Smooth muscle cell (in vitro differentiated cells): ENCODE measurements at regions not wholly inside any gene's neighbourhood (a gene's known extent, or its start where the extent isn't known, plus 50 kb on each side); places are given as distances from the start of the nearest gene placed in this dataset.

Experiments
- DNase-seq: peaks from one replicate; lab custom pipeline; 2025; ENCODE audit not compliant: unreplicated experiment; lab: John Stamatoyannopoulos, UW
- H2AFZ ChIP-seq: fragments of 200-600 bp; sonication (generic); 2 replicates; pipeline ENCODE4 v1.6.0; 2016; ENCODE audit warnings: antibody characterized with exemption, low read depth, mild to moderate bottlenecking
- H3F3A ChIP-seq: fragments of 200-600 bp; sonication (generic); 2 replicates; pipeline ENCODE4 v1.6.0; 2017; ENCODE audit warnings: antibody characterized with exemption, low read depth
- H3K27ac ChIP-seq: fragments of 200-600 bp; sonication (generic); 2 replicates; pipeline ENCODE4 v1.5.1; 2016; ENCODE audit warnings: low read depth, mild to moderate bottlenecking
- H3K27me3 ChIP-seq: fragments of 200-600 bp; sonication (generic); 2 replicates; pipeline ENCODE4 v1.6.1; 2016; ENCODE audit warnings: low read depth, mild to moderate bottlenecking
- H3K36me3 ChIP-seq: fragments of 200-600 bp; sonication (generic); 2 replicates; pipeline ENCODE4 v1.5.1; 2016; ENCODE audit warnings: low read depth
- H3K4me1 ChIP-seq: fragments of 200-600 bp; sonication (generic); 2 replicates; pipeline ENCODE4 v1.5.1; 2016; ENCODE audit warnings: low read depth
- H3K4me2 ChIP-seq: fragments of 200-600 bp; sonication (generic); 2 replicates; pipeline ENCODE4 v1.6.0; 2016; ENCODE audit warnings: mild to moderate bottlenecking
- H3K4me3 ChIP-seq: fragments of 200-600 bp; sonication (generic); 2 replicates; pipeline ENCODE4 v1.5.1; 2016; ENCODE audit warnings: mild to moderate bottlenecking
- H3K79me2 ChIP-seq: fragments of 200-600 bp; sonication (generic); 2 replicates; pipeline ENCODE4 v1.6.0; 2016; ENCODE audit warnings: low read depth, mild to moderate bottlenecking
- H3K9ac ChIP-seq: fragments of 200-600 bp; sonication (generic); 2 replicates; pipeline ENCODE4 v1.6.0; 2016; ENCODE audit warnings: low read depth
- H3K9me3 ChIP-seq: fragments of 200-600 bp; sonication (generic); replicated peaks from 2 replicates; pipeline ENCODE4 v1.5.1; 2016; ENCODE audit warnings: low read depth
- H4K20me1 ChIP-seq: fragments of 200-600 bp; sonication (generic); 2 replicates; pipeline ENCODE4 v1.6.0; 2016; ENCODE audit warnings: low read depth
- CTCF ChIP-seq: fragments of 200-600 bp; sonication (generic); IDR thresholded peaks from 2 replicates; pipeline ENCODE4 v1.5.1; 2017; ENCODE audit warnings: borderline replicate concordance, mild to moderate bottlenecking, antibody characterized with exemption; ENCODE audit not compliant: insufficient read depth, poor library complexity, severe bottlenecking
- WGBS: methylation state at CpG from one replicate; pipeline ENCODE4 v1.1.7; 2016; ENCODE audit warnings: low lambda C conversion rate; 5-methylcytosine and 5-hydroxymethylcytosine counted together

- Histone ChIP-seq H2AFZ (no peak overlapping the region), H3F3A (no peaks in the 10 kb centered on the region), H3K9me3 (no peaks in the 10 kb centered on the region), H3K27me3 (no peaks in the 10 kb centered on the region), H4K20me1 (no peaks in the 10 kb centered on the region), H3K4me2 (no peak overlapping the region), H3K36me3 (no peaks in the 10 kb centered on the region), H3K9ac (no peak overlapping the region), H3K27ac (no peak overlapping the region), H3K79me2 (no peaks in the 10 kb centered on the region), H3K4me1 (no peaks in the 10 kb centered on the region), H3K4me3 (no peak overlapping the region)
- WGBS = 48% methylated on average over 1 of the region's 1 CpG
- no peak for DNase-seq
- TF ChIP-seq CTCF = no peak
Observed at GRCh38 chr12:14275111-14275510, 90.4 kb upstream of the ATF7IP start.

- no peak overlapping the region for H2AFZ ChIP-seq
- 73% methylated on average over 1 of the region's 1 CpG for WGBS
Observed at GRCh38 chr12:14275886-14276285, 89.6 kb upstream of the ATF7IP start.

GRCh38 chr12:14278294-14278953 is 87.1 kb upstream of the ATF7IP start:
- Histone ChIP-seq H3K79me2 (no peaks in the 10 kb centered on the region), H3K27me3 (no peaks in the 10 kb centered on the region), H3K36me3 (no peaks in the 10 kb centered on the region), H2AFZ (no peak overlapping the region), H3K4me1 (peaks cover 10% of the 10 kb centered on the region), H3K9ac (no peak overlapping the region), H3K9me3 (no peaks in the 10 kb centered on the region), H3K4me3 (no peak overlapping the region), H3K27ac (no peak overlapping the region), H3F3A (peaks cover 3% of the 10 kb centered on the region), H4K20me1 (no peaks in the 10 kb centered on the region), H3K4me2 (no peak overlapping the region)
- WGBS = 87% methylated on average over 1 of the region's 1 CpG
- TF ChIP-seq CTCF = no peak
- DNase-seq = no peak

More at GRCh38 chr12:14275886-14276285, 89.6 kb upstream of the ATF7IP start:
- H3K4me1 ChIP-seq = no peaks in the 10 kb centered on the region
- H3K79me2 ChIP-seq = no peaks in the 10 kb centered on the region
- no peak overlapping the region for H3K4me2 ChIP-seq
- H3K9ac ChIP-seq = no peak overlapping the region
- no peak for DNase-seq
- H3F3A ChIP-seq = no peaks in the 10 kb centered on the region
- no peaks in the 10 kb centered on the region for H4K20me1 ChIP-seq
- H3K27me3 ChIP-seq = no peaks in the 10 kb centered on the region
- H3K27ac ChIP-seq = no peak overlapping the region
- no peak for TF ChIP-seq CTCF
- no peaks in the 10 kb centered on the region for H3K36me3 ChIP-seq
- no peak overlapping the region for H3K4me3 ChIP-seq
- no peaks in the 10 kb centered on the region for H3K9me3 ChIP-seq

GRCh38 chr12:14279845-14280244 is 85.6 kb upstream of the ATF7IP start:
- Histone ChIP-seq H3F3A (peaks cover 4% of the 10 kb centered on the region), H3K27ac (no peak overlapping the region), H3K36me3 (no peaks in the 10 kb centered on the region), H3K4me2 (no peak overlapping the region), H4K20me1 (no peaks in the 10 kb centered on the region), H3K9me3 (no peaks in the 10 kb centered on the region), H2AFZ (no peak overlapping the region), H3K4me1 (peaks cover 24% of the 10 kb centered on the region), H3K9ac (no peak overlapping the region), H3K27me3 (no peaks in the 10 kb centered on the region), H3K4me3 (no peak overlapping the region), H3K79me2 (no peaks in the 10 kb centered on the region)
- no peak for TF ChIP-seq CTCF
- 92% methylated on average over 6 of the region's 6 CpGs for WGBS
- no peak for DNase-seq
